Ascending aorta (tissue), 2 donors: ENCODE measurements at regions not wholly inside any gene's neighbourhood (a gene's known extent, or its start where the extent isn't known, plus 50 kb on each side); places are given as distances from the start of the nearest gene placed in this dataset.

Experiments used
- DNase-seq, 2 donors: peaks; one replicate each; pipeline ENCODE4 v3.0.0-alpha.2; 2019; ENCODE audit warnings: low spot score in 2 of 2
- H3K27ac ChIP-seq, 2 donors: fragments of 200-600 bp; sonication (generic); one replicate each; pipeline ENCODE4 v1.5.1; 2016 to 2017; ENCODE audit warnings: mild to moderate bottlenecking in 1 of 2
- H3K27me3 ChIP-seq: fragments of 200-600 bp; sonication (generic); one replicate; pipeline ENCODE4 v1.5.1; 2017
- H3K36me3 ChIP-seq, 2 donors: fragments of 200-600 bp; sonication (generic); one replicate each; pipeline ENCODE4 v1.5.1; 2016
- H3K4me1 ChIP-seq, 2 donors: fragments of 200-600 bp; sonication (generic); one replicate each; pipeline ENCODE4 v1.5.1; 2016 to 2017; ENCODE audit warnings: mild to moderate bottlenecking in 1 of 2
- H3K4me3 ChIP-seq, 2 donors: fragments of 200-600 bp; sonication (generic); one replicate each; pipeline ENCODE4 v1.5.1; 2016 to 2017; ENCODE audit warnings: mild to moderate bottlenecking in 1 of 2
- H3K9me3 ChIP-seq, 2 donors: fragments of 200-600 bp; sonication (generic); one replicate each; pipeline ENCODE4 v1.5.1; 2016
- CTCF ChIP-seq, 3 experiments: fragments of 200-600 bp in 2 of 3; fragments of 450-650 bp in 1 of 3; sonication (generic) in 2 of 3; IDR thresholded peaks; one replicate each; pipeline ENCODE4 v1.5.1; 2016 to 2019; ENCODE audit warnings: antibody characterized with exemption in 3 of 3, mild to moderate bottlenecking in 1 of 3, moderate library complexity in 1 of 3
- intact Hi-C: fragments of 100-400 bp; cut with DNase I; formaldehyde crosslinking; loops from one replicate; pipeline ENCODE4 v1.15.1; 2023

GRCh38 chr4:17166954-17167353 is 268.5 kb upstream of the LDB2 start:
- H3K27me3 ChIP-seq: no peaks in the 10 kb centered on the region
- no peak overlapping the region for H3K4me3 ChIP-seq
- H3K9me3 ChIP-seq: peaks cover 0 to 3% of the 10 kb centered on the region in 2 donors
- H3K27ac ChIP-seq: peak overlapping the region; percentile 62 to 64
- peaks cover 15 to 23% of the 10 kb centered on the region in 2 donors for H3K4me1 ChIP-seq
- no peaks in the 10 kb centered on the region for H3K36me3 ChIP-seq
- DNase-seq: peak; percentile 12 to 66
- TF ChIP-seq CTCF (IDR thresholded peaks at IDR 0.05): no peak
- intact Hi-C loops: no loop called here

GRCh38 chr4:17165286-17165685 is 266.8 kb upstream of the LDB2 start:
- H3K4me1 ChIP-seq: peaks cover 15 to 23% of the 10 kb centered on the region in 2 donors
- no peak for TF ChIP-seq CTCF (IDR thresholded peaks at IDR 0.05)
- DNase-seq: no peak
- H3K36me3 ChIP-seq: no peaks in the 10 kb centered on the region
- no peaks in the 10 kb centered on the region for H3K27me3 ChIP-seq
- intact Hi-C loops: no loop called here
- peaks cover 0 to 7% of the 10 kb centered on the region in 2 donors for H3K9me3 ChIP-seq
- no peak overlapping the region for H3K27ac ChIP-seq
- H3K4me3 ChIP-seq: no peak overlapping the region

- DNase-seq: no peak
- Histone ChIP-seq H3K4me3 (no peak overlapping the region), H3K4me1 (peaks cover 15 to 23% of the 10 kb centered on the region in 2 donors), H3K36me3 (no peaks in the 10 kb centered on the region), H3K27ac (no peak overlapping the region), H3K27me3 (no peaks in the 10 kb centered on the region), H3K9me3 (peaks cover 0 to 7% of the 10 kb centered on the region in 2 donors)
- no peak for TF ChIP-seq CTCF (IDR thresholded peaks at IDR 0.05)
- intact Hi-C loops: no loop called here
Measured at GRCh38 chr4:17164666-17165065, 266.2 kb upstream of the LDB2 start.

GRCh38 chr4:17163156-17163771 is 264.8 kb upstream of the LDB2 start:
- TF ChIP-seq CTCF (IDR thresholded peaks at IDR 0.05): no peak
- intact Hi-C loops: no loop called here
- no peak overlapping the region for H3K27ac ChIP-seq
- H3K36me3 ChIP-seq: no peaks in the 10 kb centered on the region
- no peak for DNase-seq
- no peaks in the 10 kb centered on the region for H3K27me3 ChIP-seq
- peaks cover 12 to 23% of the 10 kb centered on the region in 2 donors for H3K4me1 ChIP-seq
- no peak overlapping the region for H3K4me3 ChIP-seq
- H3K9me3 ChIP-seq: peaks cover 0 to 15% of the 10 kb centered on the region in 2 donors

GRCh38 chr4:17157304-17157703 is 258.9 kb upstream of the LDB2 start:
- no peak overlapping the region for H3K4me3 ChIP-seq
- DNase-seq: no peak
- H3K4me1 ChIP-seq: no peaks in the 10 kb centered on the region
- H3K36me3 ChIP-seq: no peaks in the 10 kb centered on the region
- TF ChIP-seq CTCF (IDR thresholded peaks at IDR 0.05): no peak
- H3K9me3 ChIP-seq: peaks cover 0 to 15% of the 10 kb centered on the region in 2 donors
- intact Hi-C loops: no loop called here
- no peak overlapping the region for H3K27ac ChIP-seq
- no peaks in the 10 kb centered on the region for H3K27me3 ChIP-seq

GRCh38 chr4:17155486-17155885 is 257.0 kb upstream of the LDB2 start:
- no peak for TF ChIP-seq CTCF (IDR thresholded peaks at IDR 0.05)
- H3K4me3 ChIP-seq: no peak overlapping the region
- peaks cover 0 to 9% of the 10 kb centered on the region in 2 donors for H3K9me3 ChIP-seq
- no peaks in the 10 kb centered on the region for H3K36me3 ChIP-seq
- intact Hi-C loops: no loop called here
- H3K4me1 ChIP-seq: no peaks in the 10 kb centered on the region
- H3K27ac ChIP-seq: no peak overlapping the region
- DNase-seq: no peak
- H3K27me3 ChIP-seq: no peaks in the 10 kb centered on the region
